PC-9 (cell line): ENCODE measurements at regions not wholly inside any gene's neighbourhood (a gene's known extent, or its start where the extent isn't known, plus 50 kb on each side); places are given as distances from the start of the nearest gene placed in this dataset.
"Not testable (repeated sequence)": the region's sequence is repeated elsewhere in the genome, so short reads cannot be mapped to it uniquely, and the experiment has no call there.

ENCODE experiments used
- EZH2 ChIP-seq: fragments of 200-600 bp; sonication (generic); IDR thresholded peaks from 2 replicates; pipeline ENCODE4 v1.8.0; 2017; ENCODE audit warnings: antibody characterized with exemption, low read depth
- TF ChIP-seq, protein P1 (sequence below): fragments of 200-600 bp; sonication (generic); conservative IDR thresholded peaks from 2 replicates; pipeline ENCODE4 v1.6.1; 2017; ENCODE audit warnings: mixed run types, antibody characterized with exemption, mild to moderate bottlenecking, moderate library complexity

DNA sequence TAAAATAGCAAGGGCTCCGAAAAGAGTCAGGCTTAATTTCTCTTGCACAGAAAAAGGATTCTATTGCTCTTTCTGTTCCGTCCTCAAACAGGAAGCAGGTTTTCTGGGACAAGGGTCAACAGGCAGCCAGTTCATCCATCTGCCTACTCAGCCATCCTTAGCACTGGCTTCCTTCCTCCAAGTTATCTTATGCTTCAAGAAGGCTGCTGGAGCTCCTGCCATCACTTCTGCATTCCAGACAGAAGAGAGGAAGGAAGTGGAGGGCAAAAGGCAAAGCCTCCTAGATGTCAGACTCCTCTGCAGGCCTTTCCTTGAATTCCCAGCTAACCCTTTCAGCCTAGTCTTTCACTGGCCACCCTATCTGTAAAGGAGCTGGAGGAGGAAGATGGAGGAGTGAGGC is 287.8 kb upstream of the PLGLB2 start:
- not testable (repeated sequence) for TF ChIP-seq EZH2
- TF ChIP-seq, protein P1, sequence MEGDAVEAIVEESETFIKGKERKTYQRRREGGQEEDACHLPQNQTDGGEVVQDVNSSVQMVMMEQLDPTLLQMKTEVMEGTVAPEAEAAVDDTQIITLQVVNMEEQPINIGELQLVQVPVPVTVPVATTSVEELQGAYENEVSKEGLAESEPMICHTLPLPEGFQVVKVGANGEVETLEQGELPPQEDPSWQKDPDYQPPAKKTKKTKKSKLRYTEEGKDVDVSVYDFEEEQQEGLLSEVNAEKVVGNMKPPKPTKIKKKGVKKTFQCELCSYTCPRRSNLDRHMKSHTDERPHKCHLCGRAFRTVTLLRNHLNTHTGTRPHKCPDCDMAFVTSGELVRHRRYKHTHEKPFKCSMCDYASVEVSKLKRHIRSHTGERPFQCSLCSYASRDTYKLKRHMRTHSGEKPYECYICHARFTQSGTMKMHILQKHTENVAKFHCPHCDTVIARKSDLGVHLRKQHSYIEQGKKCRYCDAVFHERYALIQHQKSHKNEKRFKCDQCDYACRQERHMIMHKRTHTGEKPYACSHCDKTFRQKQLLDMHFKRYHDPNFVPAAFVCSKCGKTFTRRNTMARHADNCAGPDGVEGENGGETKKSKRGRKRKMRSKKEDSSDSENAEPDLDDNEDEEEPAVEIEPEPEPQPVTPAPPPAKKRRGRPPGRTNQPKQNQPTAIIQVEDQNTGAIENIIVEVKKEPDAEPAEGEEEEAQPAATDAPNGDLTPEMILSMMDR, result not testable (repeated sequence)
